Tibial nerve (tissue), 4 donors: ENCODE measurements at regions not wholly inside any gene's neighbourhood (a gene's known extent, or its start where the extent isn't known, plus 50 kb on each side); places are given as distances from the start of the nearest gene placed in this dataset.

Source experiments
- DNase-seq, 2 donors: peaks; one replicate each; pipeline ENCODE4 v3.0.0-alpha.2; 2019; ENCODE audit warnings: low spot score in 2 of 2
- H3K27ac ChIP-seq, 4 donors: fragments of 200-600 bp; sonication (generic) in 3 of 4; one replicate each; pipeline ENCODE4 v1.5.1; 2017 to 2019; ENCODE audit warnings: mild to moderate bottlenecking in 1 of 4
- H3K27me3 ChIP-seq, 2 donors: fragments of 200-600 bp; sonication (generic) in 1 of 2; one replicate each; pipeline versions ENCODE4 v1.5.1 to v1.6.0; 2017 to 2019
- H3K36me3 ChIP-seq, 3 donors: fragments of 200-600 bp; sonication (generic); one replicate each; pipeline ENCODE4 v1.5.1; 2018 to 2019
- H3K4me1 ChIP-seq, 4 donors: fragments of 200-600 bp; sonication (generic) in 3 of 4; one replicate each; pipeline ENCODE4 v1.5.1; 2017 to 2019
- H3K4me3 ChIP-seq, 4 donors: fragments of 200-600 bp; sonication (generic) in 3 of 4; one replicate each; pipeline ENCODE4 v1.5.1; 2017 to 2019; ENCODE audit warnings: mild to moderate bottlenecking in 1 of 4, moderate library complexity in 1 of 4
- H3K9me3 ChIP-seq, 4 donors: fragments of 200-600 bp; sonication (generic) in 3 of 4; one replicate each; pipeline ENCODE4 v1.5.1; 2017 to 2019
- EP300 ChIP-seq, 2 donors: sonication (generic); formaldehyde crosslinking; IDR thresholded peaks; one replicate each; pipeline ENCODE4 v1.6.1; 2017; ENCODE audit warnings: antibody characterized with exemption in 2 of 2, mild to moderate bottlenecking in 1 of 2
- POLR2A ChIP-seq, 2 donors: fragments of 450-650 bp; IDR thresholded peaks; one replicate each; pipeline ENCODE4 v1.6.1; 2017; ENCODE audit warnings: antibody characterized with exemption in 2 of 2, mild to moderate bottlenecking in 2 of 2, moderate library complexity in 2 of 2
- WGBS, 2 donors: methylation state at CpG; one replicate each; pipeline ENCODE4 v1.1.5; 2018; 5-methylcytosine and 5-hydroxymethylcytosine counted together
- TF ChIP-seq, protein P1 (sequence below), 5 experiments: fragments of 200-600 bp in 3 of 5; fragments of 450-650 bp in 2 of 5; sonication (generic) in 3 of 5; IDR thresholded peaks; one replicate each; pipeline ENCODE4 v1.5.1; 2016 to 2019; ENCODE audit warnings: antibody characterized with exemption in 5 of 5, mild to moderate bottlenecking in 3 of 5, moderate library complexity in 2 of 5

DNA sequence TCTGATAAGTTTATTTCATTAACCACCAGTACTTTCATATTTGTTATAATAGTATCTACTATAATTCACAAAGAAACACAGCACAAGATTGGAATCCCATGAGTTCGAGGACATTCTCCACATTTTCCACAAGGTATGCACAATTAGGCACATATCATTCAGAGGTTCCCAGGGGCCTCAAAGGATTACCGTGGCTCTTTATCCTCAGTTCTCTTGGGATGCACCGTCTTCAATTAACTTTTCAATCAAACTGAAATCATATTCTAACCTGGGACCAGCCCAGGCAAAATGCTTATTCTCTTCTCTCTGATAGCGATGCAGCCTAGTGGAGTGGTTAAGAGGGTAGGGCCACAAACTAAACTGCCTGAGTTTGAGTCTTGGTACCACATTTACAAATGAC is 242.6 kb upstream of the RASGEF1B start:
- Histone ChIP-seq H3K9me3 (no peaks in the 10 kb centered on the region), H3K4me3 (no peak overlapping the region), H3K4me1 (no peaks in the 10 kb centered on the region), H3K27ac (no peak overlapping the region), H3K27me3 (no peaks in the 10 kb centered on the region), H3K36me3 (no peaks in the 10 kb centered on the region)
- TF ChIP-seq, protein P1, sequence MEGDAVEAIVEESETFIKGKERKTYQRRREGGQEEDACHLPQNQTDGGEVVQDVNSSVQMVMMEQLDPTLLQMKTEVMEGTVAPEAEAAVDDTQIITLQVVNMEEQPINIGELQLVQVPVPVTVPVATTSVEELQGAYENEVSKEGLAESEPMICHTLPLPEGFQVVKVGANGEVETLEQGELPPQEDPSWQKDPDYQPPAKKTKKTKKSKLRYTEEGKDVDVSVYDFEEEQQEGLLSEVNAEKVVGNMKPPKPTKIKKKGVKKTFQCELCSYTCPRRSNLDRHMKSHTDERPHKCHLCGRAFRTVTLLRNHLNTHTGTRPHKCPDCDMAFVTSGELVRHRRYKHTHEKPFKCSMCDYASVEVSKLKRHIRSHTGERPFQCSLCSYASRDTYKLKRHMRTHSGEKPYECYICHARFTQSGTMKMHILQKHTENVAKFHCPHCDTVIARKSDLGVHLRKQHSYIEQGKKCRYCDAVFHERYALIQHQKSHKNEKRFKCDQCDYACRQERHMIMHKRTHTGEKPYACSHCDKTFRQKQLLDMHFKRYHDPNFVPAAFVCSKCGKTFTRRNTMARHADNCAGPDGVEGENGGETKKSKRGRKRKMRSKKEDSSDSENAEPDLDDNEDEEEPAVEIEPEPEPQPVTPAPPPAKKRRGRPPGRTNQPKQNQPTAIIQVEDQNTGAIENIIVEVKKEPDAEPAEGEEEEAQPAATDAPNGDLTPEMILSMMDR (IDR thresholded peaks at IDR 0.05) = no peak
- no peak for TF ChIP-seq EP300 (IDR thresholded peaks at IDR 0.05)
- no peak for TF ChIP-seq POLR2A (IDR thresholded peaks at IDR 0.05)
- DNase-seq = no peak
- 82 to 88% methylated on average over 4 of the region's 4 CpGs for WGBS, 2 donors

DNA sequence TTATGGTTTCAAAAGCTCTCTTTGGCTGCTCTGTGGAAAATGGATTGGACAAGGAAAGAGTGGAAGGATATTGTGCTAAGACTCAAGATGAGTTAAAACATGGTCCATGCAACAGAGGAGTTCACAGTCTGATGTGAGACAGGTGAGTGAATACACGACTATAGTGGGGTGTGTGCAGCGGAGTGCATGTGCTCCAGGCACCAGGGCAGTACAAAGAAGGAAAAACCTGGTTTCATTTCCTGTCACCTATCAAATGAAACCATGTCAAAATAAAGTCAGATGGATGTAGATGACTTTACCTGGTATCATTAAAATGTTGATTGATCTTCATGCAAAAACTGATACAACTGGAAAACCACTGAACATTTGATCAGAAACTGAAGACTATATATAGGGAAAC is 241.0 kb upstream of the RASGEF1B start:
- 91 to 92% methylated on average over 2 of the region's 2 CpGs for WGBS, 2 donors

DNA sequence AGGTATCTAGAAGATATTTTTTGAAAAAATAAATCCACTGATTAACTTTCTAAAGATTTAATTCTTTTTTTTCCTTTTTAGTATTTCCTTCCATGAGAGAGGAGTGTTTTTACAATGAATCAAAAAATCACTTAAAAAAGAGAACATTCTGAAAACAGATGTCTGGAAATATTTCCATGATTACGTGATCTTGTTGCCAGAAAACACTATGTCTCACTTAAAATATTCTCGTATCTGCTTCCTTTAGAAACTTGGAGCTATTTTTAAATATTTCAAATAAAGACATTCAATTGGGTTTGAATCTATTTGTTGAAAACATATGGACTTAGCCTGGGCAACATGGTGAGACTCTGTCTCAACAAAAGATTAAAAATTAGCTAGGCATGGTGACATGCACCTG is 232.8 kb upstream of the RASGEF1B start:
- no peak for DNase-seq
- Histone ChIP-seq H3K9me3 (no peaks in the 10 kb centered on the region), H3K4me1 (no peaks in the 10 kb centered on the region), H3K27ac (no peak overlapping the region), H3K27me3 (no peaks in the 10 kb centered on the region), H3K36me3 (no peaks in the 10 kb centered on the region), H3K4me3 (no peak overlapping the region)
- TF ChIP-seq EP300 (IDR thresholded peaks at IDR 0.05) (no peak), POLR2A (IDR thresholded peaks at IDR 0.05) (no peak)
- TF ChIP-seq, protein P1 (IDR thresholded peaks at IDR 0.05) = no peak
- 50 to 53% methylated on average over 2 of the region's 2 CpGs for WGBS, 2 donors

More for the DNA sequence above, 241.0 kb upstream of the RASGEF1B start:
- Histone ChIP-seq H3K27me3 (no peaks in the 10 kb centered on the region), H3K36me3 (no peaks in the 10 kb centered on the region), H3K9me3 (no peaks in the 10 kb centered on the region), H3K27ac (no peak overlapping the region), H3K4me3 (no peak overlapping the region), H3K4me1 (no peaks in the 10 kb centered on the region)
- TF ChIP-seq, protein P1 (IDR thresholded peaks at IDR 0.05) = no peak
- no peak for TF ChIP-seq EP300 (IDR thresholded peaks at IDR 0.05)
- no peak for TF ChIP-seq POLR2A (IDR thresholded peaks at IDR 0.05)
- DNase-seq = no peak

DNA sequence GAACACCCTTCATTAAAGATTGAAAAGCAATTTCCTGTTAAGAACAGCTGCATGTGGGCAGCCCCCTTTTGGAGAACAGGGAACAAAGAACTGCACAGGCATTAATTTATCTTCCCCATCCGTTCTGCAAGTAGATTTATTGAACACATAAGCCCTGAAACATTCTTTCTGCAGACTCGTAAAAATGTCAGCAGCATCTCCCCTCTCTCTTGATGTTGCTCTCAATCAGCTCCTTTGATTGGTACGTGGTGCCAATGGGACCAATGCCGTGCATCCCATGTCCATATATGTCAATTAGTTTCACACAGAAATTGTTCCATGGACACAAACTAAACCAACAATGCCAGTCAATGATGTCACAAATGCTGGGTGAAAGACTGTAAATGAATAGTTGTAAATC is 228.5 kb upstream of the RASGEF1B start:
- no peak for DNase-seq
- Histone ChIP-seq H3K27me3 (no peaks in the 10 kb centered on the region), H3K27ac (no peak overlapping the region), H3K4me3 (no peak overlapping the region), H3K4me1 (no peaks in the 10 kb centered on the region), H3K36me3 (no peaks in the 10 kb centered on the region), H3K9me3 (no peaks in the 10 kb centered on the region)
- TF ChIP-seq, protein P1 (IDR thresholded peaks at IDR 0.05) = no peak
- TF ChIP-seq POLR2A (IDR thresholded peaks at IDR 0.05) (no peak), EP300 (IDR thresholded peaks at IDR 0.05) (no peak)
- WGBS, 2 donors = 68 to 74% methylated on average over 4 of the region's 4 CpGs

DNA sequence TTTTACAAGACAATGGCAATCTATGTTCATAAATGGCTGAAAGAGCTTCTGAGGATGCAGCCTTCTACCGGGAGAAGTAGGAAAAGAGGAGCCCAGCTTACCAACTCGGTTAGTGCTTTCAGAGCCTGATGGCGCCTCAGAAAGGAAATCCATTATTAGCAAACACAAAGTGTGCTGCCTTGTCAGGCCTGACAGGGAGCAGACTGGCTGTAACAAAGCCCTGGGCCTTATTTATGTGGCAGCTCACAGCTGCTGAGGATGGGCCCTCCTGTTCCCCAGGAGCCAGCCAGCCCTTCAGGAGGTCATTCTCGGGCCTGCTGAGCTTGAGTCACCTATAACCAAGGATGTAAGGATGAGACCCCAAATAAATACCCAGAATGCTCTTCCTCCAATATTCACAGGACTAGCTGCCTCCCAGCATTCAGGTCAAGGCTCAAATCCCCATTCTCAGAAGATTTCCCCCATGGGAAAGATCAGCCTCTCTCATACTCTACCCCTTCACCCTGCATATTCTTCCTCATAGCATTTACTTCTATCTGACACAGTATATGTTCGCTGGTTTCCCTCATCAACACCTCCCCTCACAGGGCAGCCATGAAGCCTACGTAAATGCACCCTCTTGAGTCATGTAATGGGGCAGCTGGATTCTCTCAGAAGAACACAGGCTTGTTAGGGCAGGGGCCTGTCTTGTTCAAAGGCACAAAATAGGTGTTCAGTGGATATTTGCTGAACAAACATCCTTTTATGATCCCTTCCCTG is 227.0 kb upstream of the RASGEF1B start:
- no peaks in the 10 kb centered on the region for H3K36me3 ChIP-seq
- no peak overlapping the region for H3K4me3 ChIP-seq
- TF ChIP-seq EP300 (IDR thresholded peaks at IDR 0.05) (no peak), POLR2A (IDR thresholded peaks at IDR 0.05) (no peak)
- TF ChIP-seq, protein P1 (IDR thresholded peaks at IDR 0.05) = no peak
- WGBS, 2 donors = 69 to 75% methylated on average over 6 of the region's 6 CpGs
- H3K4me1 ChIP-seq = no peaks in the 10 kb centered on the region
- no peaks in the 10 kb centered on the region for H3K9me3 ChIP-seq
- no peaks in the 10 kb centered on the region for H3K27me3 ChIP-seq
- no peak overlapping the region for H3K27ac ChIP-seq
- no peak for DNase-seq
